Stimulated activated naive CD8-positive, alpha-beta T cell treated with anti-CD3 and anti-CD28 coated beads, Interleukin-15, amount 100 ng/mL, for 72 hours (primary cell): ENCODE measurements at regions not wholly inside any gene's neighbourhood (a gene's known extent, or its start where the extent isn't known, plus 50 kb on each side); places are given as distances from the start of the nearest gene placed in this dataset.

Experiments used
- ATAC-seq: fragments of 150-1000 bp; cut with Tn5 transposase; 2 replicates; pipeline ENCODE4 v1.10.0; 2021; ENCODE audit warnings: mild to moderate bottlenecking, moderate library complexity
- DNase-seq, 2 donors: peaks; one replicate each; pipeline ENCODE4 v3.0.0; 2021 to 2022
- H3K27ac Mint-ChIP-seq, 2 donors: one replicate each; pipeline ENCODE4 v1.8.0; 2022; ENCODE audit warnings: mild to moderate bottlenecking in 2 of 2, mixed read lengths in 2 of 2, moderate library complexity in 2 of 2
- H3K27me3 Mint-ChIP-seq: one replicate; pipeline ENCODE4 v1.8.0; 2022; ENCODE audit warnings: mixed read lengths
- H3K4me1 Mint-ChIP-seq: one replicate; pipeline ENCODE4 v1.8.0; 2022; ENCODE audit warnings: mild to moderate bottlenecking, mixed read lengths
- H3K4me3 Mint-ChIP-seq, 2 donors: one replicate each; pipeline ENCODE4 v1.8.0; 2022; ENCODE audit warnings: mild to moderate bottlenecking in 2 of 2, mixed read lengths in 2 of 2, moderate library complexity in 1 of 2
- H3K9me3 Mint-ChIP-seq, 2 donors: one replicate each; pipeline ENCODE4 v1.8.0; 2022; ENCODE audit warnings: mixed read lengths in 2 of 2

DNA sequence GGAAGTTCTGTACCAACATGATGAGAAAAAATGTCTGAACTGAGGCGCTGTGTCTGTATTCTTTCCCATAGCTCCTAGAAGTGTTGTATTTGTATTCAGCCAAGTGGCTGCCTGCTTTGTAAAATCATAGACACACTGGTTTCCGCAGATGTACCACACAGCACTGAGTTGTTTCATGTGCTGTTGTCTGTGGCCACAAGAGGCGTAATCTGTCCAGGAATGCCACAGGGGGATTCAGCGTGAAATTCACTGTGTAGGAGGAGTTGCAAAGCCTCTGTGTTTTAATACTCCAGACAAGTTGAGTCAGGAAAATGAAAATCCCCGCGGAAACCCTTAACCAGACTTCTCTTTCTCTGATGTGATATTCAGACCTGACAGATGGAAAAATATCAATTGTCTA is 462.2 kb downstream of the NSUN3 start:
- no peak for DNase-seq
- Mint-ChIP-seq H3K27ac (no peak overlapping the region), H3K4me3 (no peak overlapping the region), H3K4me1 (no peaks in the 10 kb centered on the region), H3K27me3 (no peaks in the 10 kb centered on the region), H3K9me3 (peaks cover 0 to 6% of the 10 kb centered on the region in 2 donors)
- ATAC-seq = no peak

DNA sequence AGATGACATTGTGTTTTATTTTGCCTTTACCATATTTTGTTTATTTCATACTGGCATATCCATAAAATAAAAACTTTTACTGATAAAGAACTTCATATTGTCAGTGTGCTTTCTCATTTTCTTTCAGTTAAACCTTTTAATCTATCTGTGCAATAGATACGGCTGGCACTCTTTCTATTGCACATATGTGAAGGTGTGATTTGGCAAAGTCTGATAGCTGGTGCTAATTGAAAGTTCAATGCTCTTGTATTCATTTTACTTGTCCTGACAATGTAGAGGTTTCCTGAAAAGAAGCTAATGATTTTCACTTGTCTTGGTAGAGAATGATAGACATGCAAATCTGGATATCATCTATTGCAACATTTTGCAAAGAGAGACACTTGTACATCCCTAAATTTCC is 467.0 kb downstream of the NSUN3 start:
- Mint-ChIP-seq H3K4me3 (no peak overlapping the region), H3K4me1 (no peaks in the 10 kb centered on the region), H3K27ac (no peak overlapping the region), H3K27me3 (no peaks in the 10 kb centered on the region), H3K9me3 (no peaks in the 10 kb centered on the region)
- ATAC-seq (no peak), DNase-seq (no peak)

DNA sequence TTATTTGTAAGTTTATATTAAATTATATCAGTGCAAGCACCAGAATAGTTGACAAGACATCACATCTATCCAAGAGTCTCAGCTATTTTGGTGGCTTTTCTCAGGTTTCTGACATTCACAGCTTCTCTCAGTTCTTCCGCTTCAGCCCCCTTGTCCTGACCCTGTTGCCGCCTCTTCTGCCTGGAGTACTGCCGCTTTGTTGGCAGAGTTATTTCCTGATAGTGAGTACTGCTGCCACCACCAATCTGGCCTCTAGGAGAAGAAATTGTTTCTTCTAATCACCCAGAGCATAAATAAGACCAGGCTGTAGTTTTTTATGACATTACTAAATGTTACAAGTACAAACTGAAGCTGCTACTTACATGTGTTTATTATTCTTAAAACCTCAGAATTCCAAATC is 470.1 kb downstream of the NSUN3 start:
- H3K4me3 Mint-ChIP-seq = no peak overlapping the region
- ATAC-seq = no peak
- no peak for DNase-seq
- no peaks in the 10 kb centered on the region for H3K4me1 Mint-ChIP-seq
- H3K27me3 Mint-ChIP-seq = no peaks in the 10 kb centered on the region
- H3K27ac Mint-ChIP-seq = no peak overlapping the region
- no peaks in the 10 kb centered on the region for H3K9me3 Mint-ChIP-seq

DNA sequence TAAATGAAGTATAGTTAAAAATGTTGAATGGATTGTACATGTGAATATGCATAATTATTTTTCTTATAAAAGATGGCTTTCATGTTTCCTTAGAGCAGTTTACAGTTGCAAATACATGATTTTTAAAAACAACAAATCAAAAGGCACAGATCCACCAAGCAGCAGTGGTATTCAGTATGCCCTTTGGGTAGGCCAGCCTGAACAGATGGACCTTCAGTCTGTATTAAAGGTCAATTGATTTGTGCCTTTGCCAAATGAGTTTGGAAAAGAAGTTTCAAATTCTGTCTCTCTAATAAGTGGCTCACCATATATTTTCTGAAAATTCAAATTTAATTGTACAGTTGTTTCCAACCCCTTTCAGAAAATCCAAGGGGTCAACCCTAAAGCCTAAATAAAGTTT is 477.1 kb downstream of the NSUN3 start:
- H3K4me1 Mint-ChIP-seq = no peaks in the 10 kb centered on the region
- H3K27me3 Mint-ChIP-seq = no peaks in the 10 kb centered on the region
- DNase-seq = no peak
- H3K4me3 Mint-ChIP-seq = no peak overlapping the region
- peaks cover 0 to 5% of the 10 kb centered on the region in 2 donors for H3K9me3 Mint-ChIP-seq
- ATAC-seq = no peak
- H3K27ac Mint-ChIP-seq = no peak overlapping the region

DNA sequence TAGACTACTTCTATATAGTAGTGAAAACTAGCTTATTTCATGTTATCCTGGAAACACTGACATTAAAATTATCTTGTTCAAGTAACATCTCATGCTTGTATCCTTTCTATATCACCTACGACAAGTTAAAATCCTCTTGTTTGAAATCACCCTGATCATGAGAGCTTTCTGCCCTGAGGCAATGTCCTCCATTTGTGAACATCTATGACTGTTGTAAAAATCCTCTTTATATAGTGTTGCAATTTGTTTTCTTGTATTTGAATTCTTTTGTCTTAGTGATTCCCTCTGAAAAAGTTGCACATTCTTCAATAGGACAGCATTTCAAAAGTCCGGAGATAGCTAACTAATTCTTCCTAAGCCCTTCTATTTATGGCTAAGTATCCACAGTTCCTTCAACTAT is 480.3 kb downstream of the NSUN3 start:
- Mint-ChIP-seq H3K27me3 (no peaks in the 10 kb centered on the region), H3K27ac (no peak overlapping the region), H3K9me3 (peaks cover 4 to 8% of the 10 kb centered on the region in 2 donors), H3K4me3 (no peak overlapping the region), H3K4me1 (no peaks in the 10 kb centered on the region)
- no peak for ATAC-seq
- DNase-seq = no peak

DNA sequence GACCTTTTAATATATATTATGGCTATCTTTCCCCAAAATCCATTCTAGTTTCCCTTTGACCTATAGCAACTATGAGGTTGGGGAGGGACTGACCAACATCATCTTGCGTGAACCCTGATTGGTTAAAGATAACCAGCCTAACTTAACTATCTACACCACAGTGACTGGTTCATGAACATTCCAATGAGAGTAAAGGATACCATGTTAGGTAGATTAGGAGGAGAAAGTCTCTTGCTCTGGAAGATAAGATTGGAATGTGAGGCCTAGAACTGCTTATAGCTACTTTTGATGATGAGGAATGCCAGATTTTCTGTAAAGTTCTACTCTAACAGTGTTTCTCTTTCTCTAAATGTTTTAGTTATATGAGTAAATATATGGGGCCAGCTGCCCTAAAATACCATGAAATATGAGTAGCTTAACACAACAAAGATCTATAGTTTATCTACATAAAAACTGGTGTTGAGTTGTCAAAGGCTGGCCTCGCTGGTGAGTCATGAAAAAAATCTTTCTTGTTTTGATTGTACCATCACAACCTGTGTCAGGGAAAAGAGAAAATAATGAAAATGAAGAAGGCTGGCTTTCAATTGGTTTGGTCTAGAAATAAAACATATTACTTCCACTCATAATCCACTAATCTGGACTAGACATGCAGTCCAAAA is 481.4 kb downstream of the NSUN3 start:
- DNase-seq (no peak), ATAC-seq (no peak)
- Mint-ChIP-seq H3K4me3 (no peak overlapping the region), H3K27ac (no peak overlapping the region), H3K9me3 (peaks cover 8 to 12% of the 10 kb centered on the region in 2 donors), H3K27me3 (no peaks in the 10 kb centered on the region), H3K4me1 (no peaks in the 10 kb centered on the region)

DNA sequence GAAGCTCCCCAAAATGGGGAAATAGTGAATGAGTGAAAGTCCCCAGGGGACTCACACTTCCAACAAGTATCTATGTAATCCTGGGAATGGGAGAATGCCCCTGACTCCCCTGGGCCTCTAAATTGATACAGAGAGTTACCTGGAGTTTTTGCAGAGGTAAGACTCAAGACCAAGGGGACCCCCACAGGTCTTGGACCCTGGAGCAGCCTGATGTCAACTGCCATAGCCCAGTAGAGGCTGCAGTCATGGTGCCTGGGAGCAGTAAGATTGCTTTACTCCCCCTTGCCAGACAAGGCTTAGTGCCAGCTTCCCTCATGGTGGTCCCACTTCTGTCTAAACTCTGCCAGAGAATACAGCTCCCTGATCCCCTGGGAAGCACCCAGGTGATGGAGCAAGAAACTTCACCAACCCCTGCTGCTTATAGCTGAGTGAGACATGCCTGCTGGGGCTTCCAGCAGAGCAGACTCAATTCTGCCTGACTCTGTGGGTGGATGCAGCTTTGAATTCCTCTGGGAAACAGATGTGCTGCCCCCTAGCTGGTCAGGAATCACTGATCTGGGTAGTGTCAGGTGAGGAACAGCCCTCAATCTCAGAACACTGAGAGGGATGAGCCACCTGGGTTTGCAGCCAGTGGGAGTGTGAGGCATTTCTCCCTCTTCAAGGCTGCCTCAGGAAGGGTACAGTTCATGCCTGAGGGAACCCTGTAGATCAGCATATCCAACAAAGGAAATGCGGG is 485.9 kb downstream of the NSUN3 start:
- DNase-seq = no peak
- H3K27ac Mint-ChIP-seq = no peak overlapping the region
- H3K9me3 Mint-ChIP-seq = peaks cover 8 to 36% of the 10 kb centered on the region in 2 donors
- ATAC-seq = no peak
- no peaks in the 10 kb centered on the region for H3K27me3 Mint-ChIP-seq
- H3K4me1 Mint-ChIP-seq = no peaks in the 10 kb centered on the region
- H3K4me3 Mint-ChIP-seq = no peak overlapping the region

DNA sequence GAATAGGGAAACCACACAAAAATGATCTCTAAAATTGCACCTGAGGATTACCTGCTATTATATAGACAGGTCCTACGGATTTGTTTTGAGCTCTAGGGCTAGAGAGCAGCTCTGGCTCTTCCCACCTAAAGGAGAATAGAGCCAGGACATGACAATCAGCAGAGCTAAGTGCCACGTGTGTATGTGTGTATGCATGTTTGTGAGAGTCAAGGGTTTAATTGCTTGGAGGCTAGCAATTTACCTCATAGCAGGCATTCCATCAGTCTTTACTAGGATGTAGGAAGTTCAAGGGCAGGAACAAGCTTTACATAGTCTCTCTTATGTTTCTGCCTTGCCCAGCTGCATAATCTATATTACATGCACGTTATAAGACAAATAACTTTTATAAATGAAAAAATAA is 498.2 kb downstream of the NSUN3 start:
- Mint-ChIP-seq H3K9me3 (peaks cover under 1 to 7% of the 10 kb centered on the region in 2 donors), H3K4me3 (no peak overlapping the region), H3K27ac (no peak overlapping the region), H3K4me1 (no peaks in the 10 kb centered on the region), H3K27me3 (no peaks in the 10 kb centered on the region)
- ATAC-seq (no peak), DNase-seq (no peak)

DNA sequence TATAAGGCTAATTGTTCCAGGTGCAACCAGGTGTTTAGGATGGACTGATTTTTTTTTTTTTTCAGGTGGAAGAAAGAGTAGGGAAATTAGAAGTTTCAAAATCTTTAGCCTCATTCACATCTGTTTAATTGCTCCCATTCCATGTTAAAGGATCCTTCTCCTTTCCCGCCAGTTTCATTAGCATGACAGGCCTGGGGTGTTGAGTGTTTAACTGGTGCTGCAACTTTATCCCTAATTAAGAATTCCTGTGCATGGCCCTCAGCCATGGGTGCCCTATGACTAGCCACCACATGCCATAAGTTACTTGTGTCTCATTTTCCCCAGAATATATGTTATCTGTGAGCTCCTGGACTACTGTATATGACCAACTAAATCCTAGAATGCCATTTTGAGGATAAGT is 501.4 kb downstream of the NSUN3 start:
- ATAC-seq = no peak
- no peaks in the 10 kb centered on the region for H3K27me3 Mint-ChIP-seq

DNA sequence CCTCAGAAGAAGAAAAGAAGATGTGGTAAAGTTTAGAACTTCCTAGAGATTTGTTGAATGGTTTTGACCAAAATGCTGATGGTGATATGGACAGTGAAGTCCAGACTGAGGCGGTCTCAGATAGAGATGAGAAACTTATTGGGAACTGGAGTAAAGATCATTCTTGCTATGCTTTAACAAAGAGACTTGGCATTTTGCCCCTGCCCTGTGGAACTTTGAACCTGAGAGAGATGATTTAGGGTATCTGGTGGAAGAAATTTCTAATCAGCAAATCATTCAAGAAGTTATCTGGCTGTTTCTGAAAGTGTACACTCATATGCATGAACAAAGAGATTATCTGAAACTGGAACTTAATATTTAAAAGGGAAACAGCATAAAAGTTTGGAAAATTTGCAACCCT is 505.2 kb downstream of the NSUN3 start:
- Mint-ChIP-seq H3K27me3 (no peaks in the 10 kb centered on the region), H3K27ac (no peak overlapping the region), H3K4me3 (no peak overlapping the region), H3K9me3 (peaks cover 0 to 9% of the 10 kb centered on the region in 2 donors), H3K4me1 (no peaks in the 10 kb centered on the region)
- ATAC-seq (no peak), DNase-seq (no peak)

More for the DNA sequence above, 501.4 kb downstream of the NSUN3 start:
- H3K9me3 Mint-ChIP-seq = peaks cover 0 to 9% of the 10 kb centered on the region in 2 donors
- no peak for DNase-seq
- no peak overlapping the region for H3K4me3 Mint-ChIP-seq
- H3K27ac Mint-ChIP-seq = no peak overlapping the region
- H3K4me1 Mint-ChIP-seq = no peaks in the 10 kb centered on the region

DNA sequence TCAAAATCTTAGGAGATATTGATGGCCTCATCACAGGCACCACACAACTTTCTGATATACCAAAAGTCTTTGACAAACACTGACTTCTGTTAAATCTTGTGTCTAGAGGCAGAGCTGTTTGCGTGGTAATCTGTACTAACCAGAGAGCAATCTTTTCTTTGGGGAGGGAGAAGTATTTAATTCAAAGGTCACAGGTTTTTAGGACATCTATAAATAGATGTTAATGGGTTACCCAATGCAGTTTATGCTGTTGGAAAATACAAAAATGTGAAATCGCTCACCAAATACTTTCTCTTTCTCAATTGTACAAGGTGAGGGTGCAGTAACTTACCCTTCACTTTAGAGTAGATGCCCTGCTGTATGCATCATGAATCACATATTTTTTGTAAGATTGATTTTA is 510.5 kb downstream of the NSUN3 start:
- DNase-seq = no peak
- Mint-ChIP-seq H3K9me3 (peaks cover 5 to 13% of the 10 kb centered on the region in 2 donors), H3K4me1 (no peaks in the 10 kb centered on the region), H3K4me3 (no peak overlapping the region), H3K27ac (no peak overlapping the region), H3K27me3 (no peaks in the 10 kb centered on the region)
- ATAC-seq = no peak

DNA sequence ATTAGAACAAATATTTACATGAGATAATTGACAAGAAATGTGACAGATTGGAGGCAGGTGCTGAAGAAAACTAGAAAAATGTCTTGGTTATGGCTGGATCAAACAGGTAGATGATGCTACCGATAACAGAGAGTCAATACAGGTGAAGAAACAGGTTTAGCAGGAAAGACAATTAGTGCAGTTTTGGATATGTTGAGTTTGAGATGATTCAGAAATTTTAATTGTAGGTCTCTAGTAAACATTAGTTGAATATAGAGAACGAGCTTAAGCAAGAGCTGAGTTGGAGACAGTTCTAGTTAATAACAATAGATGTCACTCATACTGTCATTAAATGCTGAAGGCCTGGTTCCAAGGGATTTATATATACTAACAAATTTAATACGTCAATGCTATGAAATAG is 524.4 kb downstream of the NSUN3 start:
- ATAC-seq (no peak), DNase-seq (no peak)
- Mint-ChIP-seq H3K9me3 (peaks cover 0 to 15% of the 10 kb centered on the region in 2 donors), H3K4me3 (no peak overlapping the region), H3K4me1 (no peaks in the 10 kb centered on the region), H3K27me3 (no peaks in the 10 kb centered on the region), H3K27ac (no peak overlapping the region)

DNA sequence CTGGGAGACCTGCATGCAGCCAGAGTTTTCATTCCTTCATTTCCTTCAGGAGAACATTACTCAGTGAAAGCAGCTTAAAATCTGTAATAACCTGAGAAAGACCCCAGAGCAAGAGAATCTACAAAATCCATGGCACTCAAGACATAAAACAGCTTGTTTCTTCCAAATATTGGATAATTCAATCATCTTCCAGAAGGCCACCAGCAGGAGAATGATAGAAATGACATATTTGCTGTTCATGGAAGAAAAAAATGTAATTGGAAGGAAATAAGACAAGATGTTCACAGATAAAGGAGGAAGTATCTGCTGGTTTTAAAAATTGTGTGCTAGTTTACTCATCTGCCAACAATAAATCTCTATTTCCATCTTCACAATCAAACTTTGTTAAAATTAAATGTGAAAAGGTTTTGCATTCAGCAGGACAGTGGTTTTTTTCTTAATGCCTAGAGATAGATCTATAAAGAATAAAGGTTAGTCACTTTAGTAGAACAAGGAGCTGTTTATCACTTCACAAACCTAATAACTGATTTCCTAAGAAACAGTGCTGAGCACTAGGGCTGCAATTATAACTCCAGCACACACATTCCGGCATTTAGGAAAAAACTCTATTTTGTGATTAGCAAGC is 530.8 kb downstream of the NSUN3 start:
- H3K27me3 Mint-ChIP-seq = no peaks in the 10 kb centered on the region

DNA sequence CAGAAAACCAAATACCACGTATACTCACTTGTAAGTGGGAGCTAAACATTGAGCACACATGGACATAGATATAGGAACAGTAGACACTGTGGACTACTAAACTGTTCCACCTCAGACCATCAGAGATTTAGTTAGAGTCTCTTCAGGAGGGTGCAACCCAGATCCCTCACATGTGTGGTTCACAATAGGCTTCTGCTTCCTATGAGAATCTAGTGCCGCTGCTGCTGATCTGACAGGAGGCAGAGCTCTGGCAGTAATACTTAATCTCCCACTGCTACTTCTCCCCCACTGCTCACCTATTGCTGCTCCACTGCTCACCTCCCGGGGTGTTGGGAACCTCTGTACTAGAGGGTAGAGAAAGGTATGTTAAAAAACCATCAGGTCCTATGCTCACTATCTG is 533.3 kb downstream of the NSUN3 start:
- Mint-ChIP-seq H3K27ac (no peak overlapping the region), H3K27me3 (no peaks in the 10 kb centered on the region), H3K9me3 (peaks cover 7% of the 10 kb centered on the region in 2 donors), H3K4me1 (no peaks in the 10 kb centered on the region), H3K4me3 (no peak overlapping the region)
- no peak for DNase-seq
- no peak for ATAC-seq

More for the DNA sequence above, 530.8 kb downstream of the NSUN3 start:
- Mint-ChIP-seq H3K9me3 (peaks cover 0 to 1% of the 10 kb centered on the region in 2 donors), H3K27ac (no peak overlapping the region), H3K4me3 (no peak overlapping the region), H3K4me1 (no peaks in the 10 kb centered on the region)
- DNase-seq (no peak), ATAC-seq (no peak)

DNA sequence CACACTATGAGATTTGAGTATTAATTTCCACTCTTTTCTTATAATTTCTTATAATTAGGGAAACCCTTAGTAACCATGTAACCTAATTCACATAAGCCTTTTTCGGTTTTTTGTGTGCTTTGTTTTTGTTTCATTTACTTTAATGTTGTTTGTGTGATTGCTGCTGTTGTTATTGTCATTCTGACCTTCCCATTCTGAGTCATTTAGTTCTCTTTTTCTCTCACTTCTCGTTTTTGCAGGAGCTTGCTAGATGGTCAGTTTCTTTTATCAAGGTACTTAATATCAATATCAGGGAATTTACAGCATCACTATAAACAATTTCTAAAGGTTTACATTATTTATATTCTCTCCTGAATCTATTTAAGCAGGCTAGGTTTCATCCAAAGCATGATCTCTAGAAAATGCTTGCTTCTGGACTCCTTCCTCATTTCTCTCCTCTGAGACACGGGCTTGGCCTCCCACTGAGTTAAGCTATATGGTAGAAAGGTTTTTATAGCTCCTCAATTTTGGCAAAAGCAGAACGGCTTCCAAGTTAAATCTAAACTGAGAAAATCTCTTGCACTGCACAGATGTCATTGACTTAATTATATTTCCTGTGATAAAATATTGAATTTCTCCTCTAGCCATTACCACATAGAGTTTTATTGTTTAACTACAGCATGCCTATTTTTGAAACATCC is 534.2 kb downstream of the NSUN3 start:
- Mint-ChIP-seq H3K4me1 (no peaks in the 10 kb centered on the region), H3K4me3 (no peak overlapping the region), H3K27me3 (no peaks in the 10 kb centered on the region), H3K27ac (no peak overlapping the region), H3K9me3 (peaks cover 7% of the 10 kb centered on the region in 2 donors)
- no peak for ATAC-seq
- no peak for DNase-seq

DNA sequence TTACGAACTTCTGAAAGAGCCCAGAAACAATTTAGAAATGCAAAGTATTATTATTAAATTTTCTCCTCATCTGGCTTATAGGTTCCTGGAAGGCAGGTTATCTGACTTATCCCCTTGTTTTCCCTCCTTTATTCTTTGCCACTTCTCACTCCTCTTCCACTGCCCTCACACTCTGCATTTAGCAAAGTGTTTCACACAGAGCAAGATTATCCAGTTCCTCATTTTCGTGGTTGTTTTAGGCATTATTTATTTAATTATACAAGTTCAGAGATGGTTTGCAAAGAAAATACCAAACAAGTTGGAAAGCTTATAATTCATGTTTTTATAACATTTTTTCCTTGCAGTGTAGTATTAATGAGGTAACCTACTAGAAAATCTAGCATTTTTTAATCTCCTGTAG is 544.9 kb downstream of the NSUN3 start:
- Mint-ChIP-seq H3K4me1 (no peaks in the 10 kb centered on the region), H3K4me3 (no peak overlapping the region), H3K27me3 (no peaks in the 10 kb centered on the region), H3K27ac (no peak overlapping the region), H3K9me3 (peaks cover under 1 to 1% of the 10 kb centered on the region in 2 donors)
- ATAC-seq (no peak), DNase-seq (no peak)
